Heart left ventricle (tissue), 16 donors: ENCODE measurements at regions not wholly inside any gene's neighbourhood (a gene's known extent, or its start where the extent isn't known, plus 50 kb on each side); places are given as distances from the start of the nearest gene placed in this dataset.
"Not testable (repeated sequence)": the region's sequence is repeated elsewhere in the genome, so short reads cannot be mapped to it uniquely, and the experiment has no call there.

Source experiments
- ATAC-seq, 4 donors: fragments of 200-7000 bp; cut with Tn5 transposase; one replicate each; pipeline ENCODE4 v1.9.1; 2020 to 2022; ENCODE audit warnings: moderate library complexity in 4 of 4, mild to moderate bottlenecking in 3 of 4, moderate number of reproducible peaks in 1 of 4
- DNase-seq, 5 donors: peaks; one replicate each; pipeline ENCODE4 v3.0.0-alpha.2; 2020
- H3K27ac ChIP-seq, 12 donors: fragments of 200-600 bp; sonication (generic) in 4 of 12; one replicate each; pipeline versions ENCODE4 v1.5.0 to v1.8.0; 2016 to 2022; ENCODE audit warnings: mild to moderate bottlenecking in 2 of 12
- H3K27me3 ChIP-seq, 9 donors: fragments of 200-600 bp; sonication (generic) in 2 of 9; one replicate each; pipeline versions ENCODE4 v1.5.1 to v1.8.0; 2016 to 2022; ENCODE audit warnings: mild to moderate bottlenecking in 3 of 9
- H3K36me3 ChIP-seq, 9 donors: fragments of 200-600 bp; sonication (generic) in 2 of 9; one replicate each; pipeline versions ENCODE4 v1.5.0 to v1.8.0; 2018 to 2022; ENCODE audit warnings: mild to moderate bottlenecking in 2 of 9
- H3K4me1 ChIP-seq, 12 donors: fragments of 200-600 bp; sonication (generic) in 4 of 12; one replicate each; pipeline versions ENCODE4 v1.5.0 to v1.8.0; 2016 to 2022; ENCODE audit warnings: mild to moderate bottlenecking in 3 of 12
- H3K4me3 ChIP-seq, 12 donors: fragments of 200-600 bp; sonication (generic) in 4 of 12; one replicate each; pipeline versions ENCODE4 v1.5.0 to v1.8.0; 2017 to 2022; ENCODE audit warnings: mild to moderate bottlenecking in 9 of 12, moderate library complexity in 4 of 12
- H3K9me3 ChIP-seq, 12 donors: fragments of 200-600 bp; sonication (generic) in 4 of 12; one replicate each; pipeline versions ENCODE4 v1.5.0 to v1.8.0; 2016 to 2022; ENCODE audit warnings: mild to moderate bottlenecking in 1 of 12
- POLR2A ChIP-seq, 2 donors: fragments of 450-650 bp; IDR thresholded peaks; one replicate each; pipeline ENCODE4 v1.6.1; 2017; ENCODE audit warnings: antibody characterized with exemption in 2 of 2, mild to moderate bottlenecking in 2 of 2, moderate library complexity in 2 of 2
- WGBS, 4 donors: extraction: QIAGEN DNeasy Blood & Tissue Kit in 2 of 4; methylation state at CpG; one replicate each; pipeline versions ENCODE4 v1.1.5 to v1.1.7; 2013 to 2018; 5-methylcytosine and 5-hydroxymethylcytosine counted together
- intact Hi-C, 10 donors: fragments of 100-400 bp; cut with DNase I; formaldehyde crosslinking; loops; one replicate each; pipeline versions ENCODE4 v1.11.1 to v1.14.2; 2022
- TF ChIP-seq, protein P1 (sequence below), 12 donors: fragments of 200-600 bp; sonication (generic) in 4 of 12; IDR thresholded peaks; one replicate each; pipeline versions ENCODE4 v1.5.0 to v1.8.0; 2018 to 2022; ENCODE audit warnings: antibody characterized with exemption in 12 of 12, mild to moderate bottlenecking in 5 of 12
- donor health status: ischemic (EF 13 %, LVEDD 7.1; RV severe dilation, severe dysfunction).
- donor health status: healthy with polysubstance abuse.
- donor health status: DM: no; HTN: yes; CAD: no.
- donor health status: DM: no; HTN: no; CAD: no.
- donor health status: ischemic (EF 25% LVEDD 6.9; RV normal size, moderate dysfunction).
- donor health status: ischemic (EF 25% LVEDD 5.7; RV mildly dilated, moderate dysfunction).
- donor health status: healthy.
- donor health status: DM: yes; HTN: yes; CAD: no.
- donor health status: ischemic (EF 35%, LVEDD 5.7; RV mildly dilated, moderate dysfunction).
- donor health status: nonischemic (EF 11% LVEDD 7.7; RV severe dilation, severe dysfunction).
- donor health status: DM: yes; HTN: yes; CAD: no.
- donor health status: PGD.
- donor health status: ischemic (EF 29% LVEDD 5.4; RV normal size, mild dysfunction).
- donor health status: nonischemic (EF 23%, LVEDD 6.1; RV moderate dilation, normal function).

DNA sequence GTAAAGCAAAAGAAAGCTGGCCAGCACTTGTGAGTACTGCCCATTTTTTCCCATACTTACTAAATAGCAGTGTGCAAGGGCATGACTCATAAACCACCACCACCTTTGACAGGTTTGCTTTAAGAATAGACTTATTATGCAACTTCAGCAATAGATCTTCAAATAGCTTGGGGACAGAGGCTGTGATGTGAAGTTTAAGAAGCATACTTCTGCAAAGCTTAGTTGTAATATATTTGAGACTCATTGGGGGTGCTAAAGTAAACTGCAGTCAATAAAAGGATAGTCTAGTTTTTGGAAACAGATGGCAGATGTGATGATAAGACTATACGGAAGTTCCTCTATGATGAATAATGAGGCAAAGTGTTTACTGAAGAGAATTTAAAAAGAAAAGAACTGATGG is 210.0 kb downstream of the PLA2G4A start:
- intact Hi-C loops: no loop called here
- DNase-seq: no peak
- 49 to 58% (median 52%) methylated on average over 1 of the region's 1 CpG for WGBS, 4 donors

DNA sequence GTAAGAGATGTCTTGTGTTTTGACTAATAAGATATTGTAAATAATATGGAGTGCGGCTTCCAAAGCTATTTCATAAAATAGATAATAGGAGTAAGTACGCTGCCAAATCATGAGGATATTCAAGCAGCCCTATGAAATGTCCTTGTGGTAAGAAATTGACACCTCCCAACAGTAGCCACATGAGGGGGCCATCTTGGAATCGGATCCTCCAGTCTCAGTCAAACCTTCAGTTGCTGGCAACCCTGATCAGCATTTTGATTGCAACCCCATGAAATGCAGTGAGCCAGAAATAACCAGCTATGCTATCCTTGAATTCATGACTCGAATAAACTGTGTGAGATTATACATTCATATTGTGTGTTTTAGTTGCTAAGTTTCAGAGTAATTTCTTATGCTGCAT is 212.4 kb downstream of the PLA2G4A start:
- TF ChIP-seq POLR2A (IDR thresholded peaks at IDR 0.05): no peak
- TF ChIP-seq, protein P1, sequence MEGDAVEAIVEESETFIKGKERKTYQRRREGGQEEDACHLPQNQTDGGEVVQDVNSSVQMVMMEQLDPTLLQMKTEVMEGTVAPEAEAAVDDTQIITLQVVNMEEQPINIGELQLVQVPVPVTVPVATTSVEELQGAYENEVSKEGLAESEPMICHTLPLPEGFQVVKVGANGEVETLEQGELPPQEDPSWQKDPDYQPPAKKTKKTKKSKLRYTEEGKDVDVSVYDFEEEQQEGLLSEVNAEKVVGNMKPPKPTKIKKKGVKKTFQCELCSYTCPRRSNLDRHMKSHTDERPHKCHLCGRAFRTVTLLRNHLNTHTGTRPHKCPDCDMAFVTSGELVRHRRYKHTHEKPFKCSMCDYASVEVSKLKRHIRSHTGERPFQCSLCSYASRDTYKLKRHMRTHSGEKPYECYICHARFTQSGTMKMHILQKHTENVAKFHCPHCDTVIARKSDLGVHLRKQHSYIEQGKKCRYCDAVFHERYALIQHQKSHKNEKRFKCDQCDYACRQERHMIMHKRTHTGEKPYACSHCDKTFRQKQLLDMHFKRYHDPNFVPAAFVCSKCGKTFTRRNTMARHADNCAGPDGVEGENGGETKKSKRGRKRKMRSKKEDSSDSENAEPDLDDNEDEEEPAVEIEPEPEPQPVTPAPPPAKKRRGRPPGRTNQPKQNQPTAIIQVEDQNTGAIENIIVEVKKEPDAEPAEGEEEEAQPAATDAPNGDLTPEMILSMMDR (IDR thresholded peaks at IDR 0.05): no peak
- no peak overlapping the region for H3K4me3 ChIP-seq
- H3K36me3 ChIP-seq: no peaks in the 10 kb centered on the region
- peaks cover 0 to 10% (median 0%) of the 10 kb centered on the region in 12 donors for H3K9me3 ChIP-seq
- ATAC-seq (no peak), DNase-seq (no peak)
- H3K4me1 ChIP-seq: no peaks in the 10 kb centered on the region
- no peak overlapping the region for H3K27ac ChIP-seq
- 80 to 89% (median 85%) methylated on average over 4 of the region's 4 CpGs for WGBS, 4 donors
- H3K27me3 ChIP-seq: no peaks in the 10 kb centered on the region
- intact Hi-C loops: no loop called here

More for the DNA sequence above, 210.0 kb downstream of the PLA2G4A start:
- peaks cover 0 to 10% (median 0%) of the 10 kb centered on the region in 12 donors for H3K9me3 ChIP-seq
- no peak overlapping the region for H3K27ac ChIP-seq
- TF ChIP-seq, protein P1 (IDR thresholded peaks at IDR 0.05): no peak
- no peak for TF ChIP-seq POLR2A (IDR thresholded peaks at IDR 0.05)
- no peaks in the 10 kb centered on the region for H3K27me3 ChIP-seq
- ATAC-seq: no peak
- no peak overlapping the region for H3K4me3 ChIP-seq
- no peaks in the 10 kb centered on the region for H3K4me1 ChIP-seq
- H3K36me3 ChIP-seq: no peaks in the 10 kb centered on the region

DNA sequence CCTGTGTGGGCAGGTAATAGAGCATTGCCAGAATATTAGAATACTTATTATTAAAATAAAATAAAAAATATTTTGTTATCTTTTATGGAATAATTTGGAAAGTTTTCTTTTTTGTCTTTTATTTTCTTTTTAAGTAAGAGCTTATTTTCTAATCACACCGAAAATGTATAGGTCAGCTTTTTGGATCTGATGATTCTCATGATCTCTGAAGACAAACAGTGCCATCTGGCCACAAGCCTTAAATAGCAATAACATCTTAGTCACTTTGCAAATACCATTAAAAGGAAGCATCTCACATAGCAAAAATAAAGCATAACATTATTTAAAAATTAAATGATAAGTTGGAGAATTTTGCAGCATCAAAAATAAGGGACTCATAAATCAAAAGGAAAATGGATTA is 213.8 kb downstream of the PLA2G4A start:
- no peaks in the 10 kb centered on the region for H3K4me1 ChIP-seq
- peaks cover 0 to 8% (median 0%) of the 10 kb centered on the region in 12 donors for H3K9me3 ChIP-seq
- H3K36me3 ChIP-seq: no peaks in the 10 kb centered on the region
- TF ChIP-seq, protein P1 (IDR thresholded peaks at IDR 0.05): no peak
- no peak for TF ChIP-seq POLR2A (IDR thresholded peaks at IDR 0.05)
- H3K27ac ChIP-seq: no peak overlapping the region
- DNase-seq: no peak
- intact Hi-C loops: no loop called here
- 79 to 89% (median 85%) methylated on average over 1 of the region's 1 CpG for WGBS, 4 donors
- H3K4me3 ChIP-seq: no peak overlapping the region
- ATAC-seq: no peak
- peaks cover 0 to 2% (median 0%) of the 10 kb centered on the region in 9 donors for H3K27me3 ChIP-seq

DNA sequence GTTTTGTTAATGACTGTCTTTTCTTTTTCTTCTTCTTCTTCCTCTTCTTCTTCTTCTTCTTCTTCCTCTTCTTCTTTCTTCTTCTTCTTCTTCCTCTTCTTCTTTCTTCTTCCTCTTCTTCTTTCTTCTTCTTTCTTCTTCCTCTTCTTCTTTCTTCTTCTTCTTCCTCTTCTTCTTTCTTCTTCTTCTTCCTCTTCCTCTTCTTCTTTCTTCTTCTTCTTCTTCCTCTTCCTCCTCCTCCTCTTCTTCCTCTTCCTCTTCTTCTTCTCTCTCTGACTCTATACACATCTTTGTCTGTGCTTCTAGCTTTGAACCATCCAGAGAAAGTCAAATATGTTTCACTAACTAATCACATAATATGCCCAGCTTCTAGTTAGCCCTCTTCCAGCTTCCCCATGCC is 214.7 kb downstream of the PLA2G4A start:
- H3K36me3 ChIP-seq, H3K4me1 ChIP-seq, intact Hi-C loops, H3K27ac ChIP-seq, H3K9me3 ChIP-seq, H3K27me3 ChIP-seq, DNase-seq, H3K4me3 ChIP-seq, ATAC-seq: not testable (repeated sequence)

DNA sequence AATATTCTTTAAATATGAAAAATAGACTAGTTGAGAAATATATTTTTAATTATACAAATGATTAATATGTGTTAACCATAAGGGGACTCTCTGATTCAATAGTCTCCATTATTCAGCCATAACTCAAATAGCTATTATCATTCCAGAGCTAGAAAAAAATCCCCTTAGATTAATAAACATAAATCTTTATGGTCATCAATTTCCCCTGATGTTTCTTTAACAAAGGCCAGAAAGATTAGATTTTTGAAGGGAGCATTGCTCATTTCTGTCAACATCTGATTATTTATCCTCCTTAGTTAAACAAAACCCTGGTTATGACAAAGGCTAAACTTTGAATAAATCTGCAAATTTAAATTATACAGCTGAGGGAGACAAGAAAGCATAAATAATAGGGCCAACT is 215.7 kb downstream of the PLA2G4A start:
- intact Hi-C loops: no loop called here
- H3K9me3 ChIP-seq: peaks cover 0 to 3% (median 0%) of the 10 kb centered on the region in 12 donors
- H3K27ac ChIP-seq: no peak overlapping the region
- ATAC-seq (no peak), DNase-seq (no peak)
- peaks cover 0 to 4% (median 0%) of the 10 kb centered on the region in 9 donors for H3K27me3 ChIP-seq
- no peaks in the 10 kb centered on the region for H3K36me3 ChIP-seq
- no peaks in the 10 kb centered on the region for H3K4me1 ChIP-seq
- TF ChIP-seq, protein P1 (IDR thresholded peaks at IDR 0.05): no peak
- no peak overlapping the region for H3K4me3 ChIP-seq
